ENCODE measurements at regions not wholly inside any gene's neighbourhood (a gene's known extent, or its start where the extent isn't known, plus 50 kb on each side); places are given as distances from the start of the nearest gene placed in this dataset.
"Not testable (repeated sequence)": the region's sequence is repeated elsewhere in the genome, so short reads cannot be mapped to it uniquely, and the experiment has no call there.

GRCh38 chrX:142804085-142804484, 221.6 kb upstream of the SPANXN4 start:
- POLR2A ChIA-PET = no interaction called here
- intact Hi-C loops (cut with DNase I, micrococcal nuclease) = no loop called here
- Mint-ChIP-seq H3K36me3 (ENCODE audit: low read depth) (no peaks in the 10 kb centered on the region), H3K27ac (no peak overlapping the region), H3K9me3 (ENCODE audit: low read depth) (peaks cover 2% of the 10 kb centered on the region), H3K4me3 (no peak overlapping the region), H3K4me1 (no peaks in the 10 kb centered on the region), H3K27me3 (no peaks in the 10 kb centered on the region)
- DNase-seq (no peak), ATAC-seq (no peak)
- CTCF ChIA-PET = no interaction called here

- H3K27me3 Mint-ChIP-seq = no peaks in the 10 kb centered on the region
- DNase-seq = no peak
- no peaks in the 10 kb centered on the region for H3K4me1 Mint-ChIP-seq
- no peak overlapping the region for H3K27ac Mint-ChIP-seq
- ATAC-seq = no peak
- H3K4me3 Mint-ChIP-seq = no peak overlapping the region
- CTCF ChIA-PET = no interaction called here
- intact Hi-C loops (cut with DNase I, micrococcal nuclease) = no loop called here
- POLR2A ChIA-PET = no interaction called here
- peaks cover 5% of the 10 kb centered on the region for H3K9me3 Mint-ChIP-seq (ENCODE audit: low read depth)
- H3K36me3 Mint-ChIP-seq (ENCODE audit: low read depth) = no peaks in the 10 kb centered on the region
Observed at GRCh38 chrX:142819461-142819860, 206.3 kb upstream of the SPANXN4 start.

GRCh38 chrX:142828129-142828528, 197.6 kb upstream of the SPANXN4 start:
- no peak for DNase-seq
- ATAC-seq = no peak
- ChIA-PET POLR2A (interaction anchor here (0.6 kb wide), 1 partner anchor 229 kb away, joined by 3 read pairs; no protein-coding TSS in a partner anchor), CTCF (no interaction called here)
- no peak overlapping the region for H3K27ac Mint-ChIP-seq
- H3K27me3 Mint-ChIP-seq = no peaks in the 10 kb centered on the region
- H3K9me3 Mint-ChIP-seq (ENCODE audit: low read depth) = no peaks in the 10 kb centered on the region
- no peaks in the 10 kb centered on the region for H3K4me1 Mint-ChIP-seq
- H3K36me3 Mint-ChIP-seq (ENCODE audit: low read depth) = no peaks in the 10 kb centered on the region
- intact Hi-C loops (cut with DNase I, micrococcal nuclease) = no loop called here
- no peak overlapping the region for H3K4me3 Mint-ChIP-seq

GRCh38 chrX:142831961-142832530, 193.7 kb upstream of the SPANXN4 start:
- intact Hi-C loops (cut with DNase I, micrococcal nuclease) = no loop called here
- ATAC-seq = no peak
- H3K27ac Mint-ChIP-seq = no peak overlapping the region
- H3K4me3 Mint-ChIP-seq = no peak overlapping the region
- no peak for DNase-seq
- H3K36me3 Mint-ChIP-seq (ENCODE audit: low read depth) = no peaks in the 10 kb centered on the region
- no peaks in the 10 kb centered on the region for H3K4me1 Mint-ChIP-seq
- H3K27me3 Mint-ChIP-seq = no peaks in the 10 kb centered on the region
- ChIA-PET CTCF (interaction anchor here (0.6 to 1.4 kb wide), 2 partner anchors 8 to 485 kb away, joined by 3 read pairs; no protein-coding TSS in a partner anchor), POLR2A (no interaction called here)
- no peaks in the 10 kb centered on the region for H3K9me3 Mint-ChIP-seq (ENCODE audit: low read depth)

- Mint-ChIP-seq H3K9me3 (ENCODE audit: low read depth) (peaks cover 2% of the 10 kb centered on the region), H3K36me3 (ENCODE audit: low read depth) (no peaks in the 10 kb centered on the region), H3K4me3 (no peak overlapping the region), H3K27me3 (no peaks in the 10 kb centered on the region), H3K27ac (no peak overlapping the region), H3K4me1 (no peaks in the 10 kb centered on the region)
- CTCF ChIA-PET = no interaction called here
- no peak for DNase-seq
- intact Hi-C loops (cut with DNase I, micrococcal nuclease) = no loop called here
- no peak for ATAC-seq
- POLR2A ChIA-PET = no interaction called here
Observed at GRCh38 chrX:142854970-142855369, 170.8 kb upstream of the SPANXN4 start.

- POLR2A ChIA-PET = no interaction called here
- ATAC-seq = no peak
Observed at GRCh38 chrX:142860944-142861343, 164.8 kb upstream of the SPANXN4 start.

GRCh38 chrX:142861557-142861956, 164.2 kb upstream of the SPANXN4 start:
- CTCF ChIA-PET = no interaction called here
- H3K27me3 Mint-ChIP-seq = no peaks in the 10 kb centered on the region

More at GRCh38 chrX:142860944-142861343, 164.8 kb upstream of the SPANXN4 start:
- H3K4me1 Mint-ChIP-seq = no peaks in the 10 kb centered on the region
- H3K36me3 Mint-ChIP-seq (ENCODE audit: low read depth) = no peaks in the 10 kb centered on the region
- H3K4me3 Mint-ChIP-seq = no peak overlapping the region
- intact Hi-C loops (cut with DNase I, micrococcal nuclease) = no loop called here
- no peaks in the 10 kb centered on the region for H3K9me3 Mint-ChIP-seq (ENCODE audit: low read depth)
- H3K27me3 Mint-ChIP-seq = no peaks in the 10 kb centered on the region
- no peak overlapping the region for H3K27ac Mint-ChIP-seq
- DNase-seq = no peak
- CTCF ChIA-PET = no interaction called here

GRCh38 chrX:142866247-142866646, 159.5 kb upstream of the SPANXN4 start:
- CTCF ChIA-PET; ATAC-seq; H3K36me3 Mint-ChIP-seq (ENCODE audit: low read depth); DNase-seq; H3K9me3 Mint-ChIP-seq (ENCODE audit: low read depth); H3K27ac Mint-ChIP-seq; H3K4me1 Mint-ChIP-seq; H3K4me3 Mint-ChIP-seq; POLR2A ChIA-PET; H3K27me3 Mint-ChIP-seq; intact Hi-C loops (cut with DNase I, micrococcal nuclease): not testable (repeated sequence)

More at GRCh38 chrX:142861557-142861956, 164.2 kb upstream of the SPANXN4 start:
- H3K27ac Mint-ChIP-seq = no peak overlapping the region
- DNase-seq = no peak
- H3K4me1 Mint-ChIP-seq = no peaks in the 10 kb centered on the region
- intact Hi-C loops (cut with DNase I, micrococcal nuclease) = no loop called here
- no peaks in the 10 kb centered on the region for H3K36me3 Mint-ChIP-seq (ENCODE audit: low read depth)
- no peak for ATAC-seq
- no peaks in the 10 kb centered on the region for H3K9me3 Mint-ChIP-seq (ENCODE audit: low read depth)
- POLR2A ChIA-PET = no interaction called here
- no peak overlapping the region for H3K4me3 Mint-ChIP-seq

- Mint-ChIP-seq H3K9me3 (ENCODE audit: low read depth) (peaks cover 1% of the 10 kb centered on the region), H3K27ac (no peak overlapping the region), H3K4me3 (no peak overlapping the region), H3K36me3 (ENCODE audit: low read depth) (no peaks in the 10 kb centered on the region), H3K4me1 (no peaks in the 10 kb centered on the region), H3K27me3 (no peaks in the 10 kb centered on the region)
- POLR2A ChIA-PET = no interaction called here
- ATAC-seq (no peak), DNase-seq (no peak)
- CTCF ChIA-PET = no interaction called here
- intact Hi-C loops (cut with DNase I, micrococcal nuclease) = no loop called here
Observed at GRCh38 chrX:142873214-142873613, 152.5 kb upstream of the SPANXN4 start.

GRCh38 chrX:142884881-142885280, 140.8 kb upstream of the SPANXN4 start:
- Mint-ChIP-seq H3K4me1 (no peaks in the 10 kb centered on the region), H3K27me3 (no peaks in the 10 kb centered on the region), H3K9me3 (ENCODE audit: low read depth) (no peaks in the 10 kb centered on the region), H3K36me3 (ENCODE audit: low read depth) (no peaks in the 10 kb centered on the region), H3K4me3 (no peak overlapping the region), H3K27ac (no peak overlapping the region)
- ChIA-PET CTCF (no interaction called here), POLR2A (no interaction called here)
- intact Hi-C loops (cut with DNase I, micrococcal nuclease) = no loop called here
- no peak for ATAC-seq
- no peak for DNase-seq

GRCh38 chrX:142891046-142891445, 134.7 kb upstream of the SPANXN4 start:
- ATAC-seq (no peak), DNase-seq (no peak)
- intact Hi-C loops (cut with DNase I, micrococcal nuclease) = no loop called here
- Mint-ChIP-seq H3K27me3 (no peaks in the 10 kb centered on the region), H3K36me3 (ENCODE audit: low read depth) (no peaks in the 10 kb centered on the region), H3K9me3 (ENCODE audit: low read depth) (no peaks in the 10 kb centered on the region), H3K4me1 (no peaks in the 10 kb centered on the region), H3K27ac (no peak overlapping the region), H3K4me3 (no peak overlapping the region)
- ChIA-PET POLR2A (no interaction called here), CTCF (no interaction called here)

- ATAC-seq (no peak), DNase-seq (no peak)
- ChIA-PET CTCF (no interaction called here), POLR2A (no interaction called here)
- Mint-ChIP-seq H3K36me3 (ENCODE audit: low read depth) (no peaks in the 10 kb centered on the region), H3K9me3 (ENCODE audit: low read depth) (no peaks in the 10 kb centered on the region), H3K27ac (no peak overlapping the region), H3K27me3 (no peaks in the 10 kb centered on the region), H3K4me1 (no peaks in the 10 kb centered on the region), H3K4me3 (no peak overlapping the region)
- intact Hi-C loops (cut with DNase I, micrococcal nuclease) = no loop called here
Observed at GRCh38 chrX:142898164-142898563, 127.6 kb upstream of the SPANXN4 start.

- ATAC-seq = no peak
- no peak overlapping the region for H3K4me3 Mint-ChIP-seq
- H3K27ac Mint-ChIP-seq = no peak overlapping the region
- peaks cover 2% of the 10 kb centered on the region for H3K9me3 Mint-ChIP-seq (ENCODE audit: low read depth)
- CTCF ChIA-PET = no interaction called here
- no peaks in the 10 kb centered on the region for H3K27me3 Mint-ChIP-seq
- no peak for DNase-seq
- POLR2A ChIA-PET = no interaction called here
- intact Hi-C loops (cut with DNase I, micrococcal nuclease) = no loop called here
- no peaks in the 10 kb centered on the region for H3K36me3 Mint-ChIP-seq (ENCODE audit: low read depth)
- no peaks in the 10 kb centered on the region for H3K4me1 Mint-ChIP-seq
Observed at GRCh38 chrX:142923201-142923600, 102.5 kb upstream of the SPANXN4 start.

Measured in activated CD4-positive, alpha-beta T cell treated with anti-CD3 and anti-CD28 coated beads for 36 hours (primary cell).